Fibroblast of the aortic adventitia (primary cell): ENCODE measurements at regions not wholly inside any gene's neighbourhood (a gene's known extent, or its start where the extent isn't known, plus 50 kb on each side); places are given as distances from the start of the nearest gene placed in this dataset.

Source experiments
- DNase-seq: peaks from one replicate; pipeline ENCODE4 v3.0.0-alpha.2; 2010; ENCODE audit warnings: low read depth
- H3K4me3 ChIP-seq: 2 replicates; pipeline ENCODE4 v1.5.1; 2011; ENCODE audit warnings: low read depth, mild to moderate bottlenecking, control low read depth, low read length, moderate library complexity
- TF ChIP-seq, protein P1 (sequence below): IDR thresholded peaks from 2 replicates; pipeline ENCODE4 v1.5.1; 2011; ENCODE audit warnings: mild to moderate bottlenecking, low read length, control low read depth, inconsistent platforms; ENCODE audit not compliant: insufficient read depth

DNA sequence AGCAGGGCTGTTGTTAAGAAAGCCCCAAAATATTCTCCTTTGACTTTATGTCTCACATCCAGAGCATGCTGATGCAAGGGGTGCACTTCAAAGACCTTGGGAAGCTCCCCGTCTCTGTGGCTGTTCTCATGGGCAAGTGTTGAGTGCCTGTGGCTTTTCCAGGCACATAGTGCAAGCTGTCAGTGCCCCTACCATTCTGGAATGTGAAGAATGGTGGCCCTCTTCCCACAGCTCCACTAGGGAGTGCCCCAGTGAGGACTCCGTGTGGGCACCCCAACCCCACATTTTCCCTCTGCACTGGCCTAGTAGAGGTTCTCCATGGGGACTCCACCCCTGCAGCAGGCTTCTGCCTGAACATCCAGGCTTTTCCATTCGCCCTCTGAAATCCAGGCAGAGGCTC is 673.7 kb downstream of the HTR1B start:
- no peak overlapping the region for H3K4me3 ChIP-seq
- DNase-seq = no peak
- TF ChIP-seq, protein P1, sequence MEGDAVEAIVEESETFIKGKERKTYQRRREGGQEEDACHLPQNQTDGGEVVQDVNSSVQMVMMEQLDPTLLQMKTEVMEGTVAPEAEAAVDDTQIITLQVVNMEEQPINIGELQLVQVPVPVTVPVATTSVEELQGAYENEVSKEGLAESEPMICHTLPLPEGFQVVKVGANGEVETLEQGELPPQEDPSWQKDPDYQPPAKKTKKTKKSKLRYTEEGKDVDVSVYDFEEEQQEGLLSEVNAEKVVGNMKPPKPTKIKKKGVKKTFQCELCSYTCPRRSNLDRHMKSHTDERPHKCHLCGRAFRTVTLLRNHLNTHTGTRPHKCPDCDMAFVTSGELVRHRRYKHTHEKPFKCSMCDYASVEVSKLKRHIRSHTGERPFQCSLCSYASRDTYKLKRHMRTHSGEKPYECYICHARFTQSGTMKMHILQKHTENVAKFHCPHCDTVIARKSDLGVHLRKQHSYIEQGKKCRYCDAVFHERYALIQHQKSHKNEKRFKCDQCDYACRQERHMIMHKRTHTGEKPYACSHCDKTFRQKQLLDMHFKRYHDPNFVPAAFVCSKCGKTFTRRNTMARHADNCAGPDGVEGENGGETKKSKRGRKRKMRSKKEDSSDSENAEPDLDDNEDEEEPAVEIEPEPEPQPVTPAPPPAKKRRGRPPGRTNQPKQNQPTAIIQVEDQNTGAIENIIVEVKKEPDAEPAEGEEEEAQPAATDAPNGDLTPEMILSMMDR = no peak

DNA sequence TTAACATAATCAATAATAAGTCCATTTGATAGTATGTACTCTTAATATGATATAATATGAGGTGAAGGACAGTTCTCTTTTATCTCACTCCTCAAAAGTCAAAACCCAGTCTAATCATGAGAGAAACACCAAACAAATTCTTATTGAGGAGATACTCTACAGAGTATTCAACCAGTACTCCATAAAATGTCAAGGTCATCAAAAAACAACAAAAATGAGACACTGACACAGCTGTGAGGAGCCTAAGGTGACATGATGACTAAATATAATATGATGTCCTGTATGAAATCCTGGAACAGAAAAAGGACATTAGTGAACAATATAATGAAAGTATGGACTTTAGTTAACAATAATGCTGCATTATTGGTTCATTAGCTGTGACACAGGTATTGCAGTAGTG is 675.1 kb downstream of the HTR1B start:
- H3K4me3 ChIP-seq = no peak overlapping the region
- DNase-seq = no peak
- TF ChIP-seq, protein P1 = no peak

DNA sequence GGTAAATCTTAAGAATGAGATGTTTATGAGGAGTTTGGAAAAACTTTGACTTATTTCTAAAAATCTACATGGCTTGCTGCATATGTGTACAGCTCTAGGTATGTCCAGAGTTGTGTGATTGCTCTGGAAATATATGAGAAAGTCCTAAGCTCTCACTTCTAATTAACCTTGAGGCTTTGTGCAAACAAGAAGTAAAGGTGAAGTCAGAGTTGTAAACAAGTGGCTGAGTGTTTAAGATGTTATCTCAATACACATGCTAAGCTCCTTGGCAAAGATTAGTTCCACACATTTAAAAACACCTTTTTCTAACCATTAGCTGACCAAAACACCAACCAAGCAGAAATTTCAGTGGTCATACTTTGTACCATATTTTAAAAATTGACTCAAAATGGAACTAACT is 684.2 kb downstream of the HTR1B start:
- DNase-seq = no peak
- no peak overlapping the region for H3K4me3 ChIP-seq
- TF ChIP-seq, protein P1 = no peak

DNA sequence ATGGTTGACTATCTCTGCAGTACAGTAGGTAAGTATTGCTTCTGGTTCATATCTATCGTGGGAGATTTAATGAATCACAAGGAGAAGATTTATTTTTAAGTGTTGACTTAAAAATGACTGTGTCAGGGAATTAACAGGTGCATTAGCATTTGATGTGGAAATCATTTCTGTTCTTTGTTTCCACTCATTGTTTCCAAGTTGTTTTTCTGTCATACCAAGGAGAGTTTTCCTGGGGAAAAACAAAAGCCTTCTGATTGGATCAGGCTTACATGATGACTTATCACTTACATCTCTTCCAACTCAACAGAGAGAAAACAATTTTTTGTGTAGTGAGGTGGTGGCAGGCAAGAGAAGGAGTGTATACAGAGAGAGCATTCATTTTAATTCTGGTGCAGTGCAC is 686.4 kb downstream of the HTR1B start:
- TF ChIP-seq, protein P1 = no peak
- H3K4me3 ChIP-seq = no peak overlapping the region
- no peak for DNase-seq

DNA sequence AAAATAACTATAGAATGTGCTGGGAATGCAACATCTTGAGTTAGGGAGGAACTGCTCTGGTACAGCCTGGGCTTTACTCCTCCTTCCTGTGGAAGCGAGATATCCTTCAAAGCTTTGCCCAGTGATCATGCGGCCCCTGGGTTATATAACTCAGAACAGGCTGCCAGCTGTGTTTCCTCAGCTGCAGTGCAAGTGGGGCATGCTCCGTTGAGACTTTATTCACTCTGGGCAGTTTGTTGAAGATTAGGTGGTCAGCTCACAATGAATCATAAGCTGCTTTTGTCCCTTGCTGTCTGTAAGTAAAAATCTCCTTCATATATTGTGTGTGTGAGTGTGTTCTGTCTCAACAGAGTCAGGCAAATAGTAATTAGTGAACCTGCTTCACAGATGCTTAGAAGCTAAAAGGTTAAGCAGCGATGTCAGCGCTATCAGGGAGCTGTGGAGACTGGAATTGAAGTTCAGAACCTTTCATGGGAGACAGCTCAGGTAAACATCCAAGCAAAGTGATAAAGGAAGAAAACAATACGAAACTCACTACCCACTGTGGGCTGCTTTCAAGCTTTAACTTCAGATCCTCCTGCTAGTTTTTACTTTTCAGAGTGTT is 688.4 kb downstream of the HTR1B start:
- H3K4me3 ChIP-seq = no peak overlapping the region
- peak; percentile 10 for DNase-seq
- TF ChIP-seq, protein P1 = no peak

DNA sequence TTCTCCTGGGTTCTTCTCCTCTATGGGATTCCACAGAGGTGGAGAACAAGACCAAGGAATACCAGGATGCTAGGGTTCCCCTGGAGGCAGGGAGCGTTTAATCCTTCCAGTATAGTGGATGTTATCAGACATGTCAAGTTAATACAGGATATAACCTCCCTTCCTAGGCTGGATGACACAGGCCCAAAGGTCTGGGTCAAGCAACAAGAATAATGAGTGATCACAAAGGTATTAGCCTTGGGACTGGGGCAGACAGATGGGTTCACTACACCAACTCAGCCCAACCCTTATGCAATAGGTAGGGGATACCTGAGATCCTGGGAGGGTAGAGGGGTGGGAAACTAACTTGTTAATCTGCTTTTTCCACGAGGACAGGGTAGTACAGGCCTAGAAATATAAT is 690.3 kb downstream of the HTR1B start:
- TF ChIP-seq, protein P1 = no peak
- DNase-seq = no peak
- no peak overlapping the region for H3K4me3 ChIP-seq

DNA sequence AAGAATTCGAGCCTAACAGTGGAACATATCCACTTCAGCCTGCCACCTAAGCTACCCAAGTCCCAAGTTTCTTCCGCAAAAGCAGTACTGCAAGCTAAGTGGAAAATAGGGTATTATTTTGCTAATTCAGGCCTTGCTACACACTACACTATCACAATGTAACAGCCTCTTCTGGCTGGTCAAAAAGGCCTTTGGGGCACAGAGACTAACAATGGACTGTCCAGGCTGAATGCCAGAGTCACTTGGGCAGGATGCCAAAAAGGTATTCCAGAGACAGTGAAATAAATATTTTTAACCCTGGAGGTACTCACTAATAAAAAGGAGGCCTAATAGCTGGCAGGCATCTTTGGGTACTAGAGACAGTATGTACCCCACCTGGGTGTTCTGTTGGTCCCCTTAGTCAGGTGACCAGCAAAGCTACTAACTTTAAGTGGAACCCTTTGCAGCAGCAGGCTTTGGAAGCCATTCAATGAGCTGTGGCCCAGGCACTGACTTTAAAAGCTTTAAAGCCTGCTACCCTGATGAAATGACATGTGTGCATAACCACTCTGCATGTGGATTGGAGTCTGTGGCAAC is 692.1 kb downstream of the HTR1B start:
- DNase-seq = peak; percentile 7
- TF ChIP-seq, protein P1 = no peak
- no peak overlapping the region for H3K4me3 ChIP-seq
